Effector CD8-positive, alpha-beta T cell (primary cell): ENCODE measurements at regions not wholly inside any gene's neighbourhood (a gene's known extent, or its start where the extent isn't known, plus 50 kb on each side); places are given as distances from the start of the nearest gene placed in this dataset.

ENCODE experiments used
- DNase-seq: peaks from one replicate; lab custom pipeline; 2025; lab: John Stamatoyannopoulos, UW

DNA sequence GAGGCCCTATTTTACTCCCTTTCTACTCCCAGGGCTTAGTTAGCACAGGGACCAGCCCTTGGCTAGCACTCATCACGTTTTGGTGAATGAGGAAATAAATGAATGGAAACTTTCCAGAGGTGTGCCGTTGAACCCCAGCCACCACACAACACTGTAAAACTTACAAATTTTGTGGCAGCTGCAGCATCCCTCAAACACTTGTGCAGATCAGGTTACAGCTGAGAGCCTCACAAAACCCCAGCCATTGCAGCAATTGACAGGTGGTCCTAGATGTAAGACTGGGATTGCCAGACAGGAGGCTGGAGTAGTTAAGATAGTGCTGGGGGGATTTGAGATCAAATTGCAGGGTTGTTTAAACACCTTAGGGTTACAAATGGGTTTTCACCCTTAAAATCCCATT, 482.2 kb upstream of the KIF2A start:
- no peak for DNase-seq

GRCh38 chr5:61824396-61824795, 481.6 kb upstream of the KIF2A start:
- no peak for DNase-seq

GRCh38 chr5:61827445-61827975, 478.5 kb upstream of the KIF2A start:
- no peak for DNase-seq

DNA sequence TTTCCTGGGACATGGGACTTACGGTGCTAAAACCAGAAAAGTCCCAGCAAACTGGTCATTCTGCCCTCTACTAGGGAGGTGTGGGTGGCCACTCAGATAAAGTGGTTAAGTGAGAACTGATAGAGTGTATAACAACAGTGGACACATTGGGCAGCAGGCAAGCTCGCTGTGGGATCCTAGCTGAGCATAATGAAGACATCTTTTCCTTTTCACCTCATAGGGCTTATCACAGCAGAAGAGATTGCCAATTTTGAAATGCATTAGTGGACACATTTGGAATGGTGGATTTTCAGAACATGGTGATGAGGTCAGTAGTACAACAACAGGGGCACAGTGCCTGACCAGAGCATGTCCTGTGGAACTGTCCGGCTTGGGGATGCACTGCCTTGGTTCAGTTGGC, 477.1 kb upstream of the KIF2A start:
- no peak for DNase-seq

DNA sequence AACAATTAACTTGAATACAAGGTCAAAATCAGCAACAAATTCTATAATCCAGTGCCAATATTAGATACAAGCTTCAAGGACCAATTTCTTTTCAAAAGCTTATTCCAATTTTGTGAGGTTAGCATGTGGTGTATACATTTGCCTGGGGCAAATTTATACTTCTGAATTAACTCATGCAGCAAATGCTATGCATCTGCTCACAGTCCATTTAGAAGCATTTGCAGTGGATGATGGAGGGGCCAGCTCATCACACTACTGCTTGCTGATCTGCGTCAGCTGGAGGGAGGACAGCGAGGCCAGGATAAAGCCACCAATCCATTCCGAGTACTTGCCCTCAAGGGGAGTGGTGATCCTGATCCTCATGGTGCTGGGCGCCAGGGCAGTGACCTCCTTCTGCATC, 474.3 kb upstream of the KIF2A start:
- DNase-seq: no peak

DNA sequence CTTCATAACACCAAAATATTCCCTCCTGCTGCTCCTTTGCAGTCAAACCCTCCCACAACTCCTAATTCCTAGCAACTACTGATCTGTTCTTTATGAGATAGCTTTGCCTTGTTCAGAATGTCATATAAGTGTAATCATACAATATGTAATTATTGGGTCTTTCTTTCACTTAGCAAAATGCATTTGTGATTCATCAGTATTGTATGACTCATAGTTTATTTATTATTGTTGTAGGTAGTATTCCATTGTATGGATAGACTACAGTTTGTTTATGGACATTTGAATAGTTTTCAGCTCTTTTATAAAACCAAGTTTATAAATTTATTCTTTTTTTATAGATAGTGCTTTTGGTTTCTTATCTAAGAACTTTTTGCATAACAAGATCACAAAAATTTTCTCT, 468.2 kb upstream of the KIF2A start:
- DNase-seq: no peak

DNA sequence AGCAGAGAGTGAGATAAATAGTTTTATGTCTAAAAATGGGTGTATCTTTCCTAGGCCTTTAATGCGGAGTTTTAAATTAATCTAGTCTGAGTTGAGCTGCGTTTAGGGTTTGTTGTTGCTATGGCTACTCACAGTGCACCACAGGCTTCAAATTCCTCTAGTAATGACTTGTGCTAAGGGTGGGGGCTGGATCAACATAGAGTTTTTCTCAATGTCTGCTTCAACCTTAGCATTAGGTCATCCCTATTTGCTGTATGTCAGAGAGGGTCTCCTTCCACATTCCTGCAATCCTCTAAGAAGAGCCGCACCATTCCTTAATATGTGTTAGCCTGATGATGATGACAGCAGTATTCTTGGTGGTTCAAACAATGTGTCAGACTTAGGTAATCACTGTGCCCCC, 465.6 kb upstream of the KIF2A start:
- DNase-seq: no peak

DNA sequence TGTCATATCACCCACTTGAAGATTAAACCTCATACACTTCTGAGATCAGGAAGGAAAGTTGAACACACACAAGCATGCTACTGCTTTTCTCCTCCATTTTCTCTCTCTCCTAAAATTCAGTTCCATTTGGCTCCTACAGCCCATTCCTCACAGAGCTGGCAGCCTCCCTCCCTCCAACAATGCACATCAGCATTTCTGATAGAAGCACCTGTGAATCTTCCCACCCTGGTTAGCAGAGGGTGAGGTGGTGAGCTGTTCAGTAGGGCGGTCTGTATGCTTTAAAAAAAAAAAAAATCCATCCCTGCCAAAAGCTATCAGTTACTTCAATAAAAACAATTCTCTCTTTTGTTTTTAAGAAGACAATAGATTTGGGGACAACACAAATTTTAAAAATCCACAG, 463.2 kb upstream of the KIF2A start:
- DNase-seq: no peak

- DNase-seq: no peak
Observed at GRCh38 chr5:61850696-61851095, 455.3 kb upstream of the KIF2A start.

DNA sequence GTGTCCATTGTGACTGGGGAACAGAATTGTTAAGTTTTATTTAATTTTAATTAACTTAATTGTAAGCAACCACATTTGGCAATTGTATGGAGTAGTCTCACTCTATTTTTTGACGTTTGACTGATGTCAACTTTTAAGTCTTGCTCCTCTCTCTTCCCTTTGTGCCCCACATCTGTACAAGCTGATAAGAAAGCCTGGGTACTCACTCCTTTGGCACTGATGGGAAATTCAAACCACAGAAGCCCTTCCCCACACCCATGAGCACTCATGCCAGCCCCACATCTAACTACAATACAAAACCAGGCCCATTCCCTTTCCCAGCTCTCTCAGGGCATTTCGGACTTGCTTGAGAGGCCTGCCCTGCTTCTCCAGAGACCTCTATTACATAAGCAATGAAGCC, 451.5 kb upstream of the KIF2A start:
- no peak for DNase-seq

- no peak for DNase-seq
Observed at GRCh38 chr5:61860978-61861377, 445.0 kb upstream of the KIF2A start.

DNA sequence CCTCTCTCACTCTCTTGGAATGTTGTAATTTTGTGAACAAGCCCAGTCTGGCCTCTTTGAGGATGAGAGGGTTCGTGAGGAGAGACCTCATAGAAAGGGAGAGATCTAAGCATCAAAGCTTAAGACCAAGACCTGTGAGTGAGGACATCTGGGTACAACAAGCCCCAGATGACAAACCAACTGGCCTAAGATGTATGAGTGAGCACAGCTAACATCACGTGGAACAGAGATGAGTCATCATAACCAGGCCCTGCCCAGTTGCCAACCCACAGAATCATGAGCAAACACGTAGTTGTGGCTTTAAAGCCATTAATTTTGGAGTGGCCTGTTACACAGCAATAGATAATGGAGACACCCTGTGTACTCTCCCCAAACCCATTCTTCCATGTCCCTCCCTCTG, 439.1 kb upstream of the KIF2A start:
- no peak for DNase-seq

- DNase-seq: no peak
Observed at GRCh38 chr5:61869333-61869732, 436.7 kb upstream of the KIF2A start.

DNA sequence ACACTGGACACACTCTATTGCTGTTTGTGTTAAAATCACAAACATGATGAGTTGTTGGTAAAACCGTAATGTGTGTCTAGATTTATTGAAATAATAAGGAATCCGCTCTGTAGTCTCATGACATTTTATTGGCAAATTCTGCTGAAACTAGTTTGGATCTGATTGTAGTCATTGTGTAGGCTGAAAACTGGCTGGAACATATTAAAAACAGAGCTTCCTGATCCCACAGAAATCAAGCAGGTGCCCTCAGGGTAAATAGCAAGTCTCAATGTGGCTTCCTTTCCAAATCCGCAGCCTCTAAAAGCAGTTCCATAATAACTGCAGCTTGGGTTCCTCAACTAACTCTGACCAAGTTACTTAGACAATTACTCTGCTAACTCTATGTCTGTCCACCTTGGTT, 427.5 kb upstream of the KIF2A start:
- DNase-seq: no peak

DNA sequence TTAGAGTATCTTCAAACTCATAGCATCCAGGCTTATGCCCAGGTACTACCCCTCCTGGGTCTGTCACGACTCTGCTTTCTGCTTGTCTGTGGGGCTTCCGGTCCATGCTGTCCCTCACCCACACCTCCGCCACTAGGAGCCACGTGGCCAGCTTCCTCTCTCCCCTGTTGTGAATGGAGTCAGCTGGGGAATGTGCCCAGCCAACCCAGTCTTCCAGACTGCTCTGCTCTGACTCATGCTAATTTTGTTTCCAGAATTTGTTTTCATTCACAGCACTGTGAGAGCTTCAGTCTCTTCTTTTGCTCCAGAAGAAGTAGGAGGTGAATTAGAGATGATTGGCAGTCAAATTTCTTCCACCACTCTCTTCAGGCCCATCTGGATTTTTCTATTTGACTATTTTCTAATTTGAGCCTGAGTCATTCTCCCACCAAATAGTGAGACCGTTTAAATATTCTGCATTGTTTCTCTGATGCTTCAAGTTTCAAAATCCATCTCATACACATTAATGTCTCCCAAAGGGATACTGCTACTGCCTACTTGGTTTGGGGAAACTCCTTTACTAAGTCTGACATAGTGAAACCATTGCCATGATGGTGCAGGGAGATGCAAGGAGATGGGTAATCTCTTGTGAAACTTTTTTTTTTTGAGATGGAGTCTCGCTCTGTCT, 424.1 kb upstream of the KIF2A start:
- DNase-seq: no peak

- DNase-seq: no peak
Observed at GRCh38 chr5:61882901-61883500, 423.0 kb upstream of the KIF2A start.

DNA sequence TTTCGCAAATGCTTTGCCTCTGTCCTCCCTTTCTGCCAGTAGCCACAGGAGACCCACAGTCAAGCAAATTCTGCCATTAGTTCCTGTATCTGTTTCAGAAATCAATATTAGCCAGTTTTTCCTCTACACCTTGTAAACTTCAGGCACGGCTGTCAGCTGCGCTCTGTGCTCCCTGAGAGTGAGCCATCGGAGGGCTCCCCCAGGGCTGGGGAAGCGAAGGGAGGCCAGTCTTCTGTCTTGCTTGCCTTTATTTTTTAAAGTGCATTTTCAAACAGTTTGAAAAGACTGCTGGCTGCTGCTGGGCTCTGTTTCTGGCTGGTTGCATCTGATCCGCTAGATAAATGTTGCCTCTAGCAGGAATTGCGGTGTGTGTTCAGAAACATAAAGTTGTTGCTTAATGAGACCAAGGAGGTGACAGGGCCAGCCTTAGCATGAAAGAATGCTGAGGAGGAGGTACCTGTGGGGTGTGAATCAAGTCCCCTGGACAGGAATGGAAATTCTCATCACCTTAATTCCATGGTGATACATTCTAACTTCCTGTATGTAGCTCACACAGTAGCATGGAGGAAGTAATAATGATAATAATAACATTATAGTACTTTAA, 421.7 kb upstream of the KIF2A start:
- DNase-seq: no peak

- no peak for DNase-seq
Observed at GRCh38 chr5:61886214-61886613, 419.8 kb upstream of the KIF2A start.

DNA sequence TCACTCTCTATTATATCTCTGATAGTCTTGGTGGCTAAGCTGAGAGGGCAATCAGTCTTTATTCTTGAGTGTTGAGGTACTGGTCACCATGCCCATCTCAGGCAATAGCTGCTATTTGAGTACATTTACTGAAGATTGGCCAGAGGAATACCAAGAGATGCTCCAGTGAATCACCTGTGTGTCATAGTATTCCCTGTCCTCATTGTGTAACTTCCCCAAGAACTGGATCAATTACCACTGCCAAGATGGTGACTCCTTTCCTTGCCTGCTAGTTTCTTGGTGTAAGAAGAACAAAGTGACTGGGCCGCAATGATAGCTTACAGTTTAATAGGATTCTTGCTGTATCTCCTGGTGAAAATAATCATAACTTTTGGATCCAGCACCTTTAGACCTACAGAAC, 418.7 kb upstream of the KIF2A start:
- DNase-seq: no peak

GRCh38 chr5:61894046-61894445, 412.0 kb upstream of the KIF2A start:
- no peak for DNase-seq

- DNase-seq: no peak
Observed at GRCh38 chr5:61896811-61897210, 409.2 kb upstream of the KIF2A start.

DNA sequence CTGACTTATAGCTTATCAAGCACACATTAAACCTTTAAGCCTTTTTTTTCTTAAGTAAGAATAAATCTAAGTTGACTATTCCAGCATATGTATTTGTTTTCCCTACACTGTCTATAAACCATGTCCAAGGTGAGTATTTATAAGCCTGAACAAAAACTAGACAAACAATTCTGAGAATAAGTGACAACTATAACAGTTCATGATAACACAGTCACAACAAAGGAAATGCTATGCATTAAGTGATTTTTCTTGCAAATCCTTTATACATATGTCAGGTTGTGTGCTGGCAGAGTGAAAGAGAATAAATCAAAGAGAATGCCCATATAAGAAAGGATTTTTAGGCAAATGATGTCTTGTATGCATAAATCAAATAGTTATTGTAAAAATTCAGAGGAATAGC, 408.8 kb upstream of the KIF2A start:
- no peak for DNase-seq

DNA sequence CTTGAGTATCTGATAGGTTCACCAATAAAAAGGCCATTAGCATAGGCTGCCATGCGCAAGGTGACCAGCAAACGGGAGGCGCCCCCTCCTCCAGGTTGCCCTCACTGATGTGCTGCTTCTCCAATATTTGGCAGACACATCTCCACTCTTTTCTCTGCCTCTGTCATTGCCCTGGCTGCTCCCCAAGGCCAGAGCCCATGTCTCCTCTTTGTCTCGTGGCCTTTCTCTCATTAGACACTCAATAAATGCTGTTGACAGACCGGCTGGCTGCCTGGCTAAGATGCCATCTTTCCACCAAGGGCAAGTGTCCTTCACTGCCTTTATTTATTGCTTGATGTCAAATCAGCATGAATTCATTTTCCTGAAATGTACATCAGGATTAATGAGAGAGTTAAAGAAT, 404.0 kb upstream of the KIF2A start:
- DNase-seq: no peak

DNA sequence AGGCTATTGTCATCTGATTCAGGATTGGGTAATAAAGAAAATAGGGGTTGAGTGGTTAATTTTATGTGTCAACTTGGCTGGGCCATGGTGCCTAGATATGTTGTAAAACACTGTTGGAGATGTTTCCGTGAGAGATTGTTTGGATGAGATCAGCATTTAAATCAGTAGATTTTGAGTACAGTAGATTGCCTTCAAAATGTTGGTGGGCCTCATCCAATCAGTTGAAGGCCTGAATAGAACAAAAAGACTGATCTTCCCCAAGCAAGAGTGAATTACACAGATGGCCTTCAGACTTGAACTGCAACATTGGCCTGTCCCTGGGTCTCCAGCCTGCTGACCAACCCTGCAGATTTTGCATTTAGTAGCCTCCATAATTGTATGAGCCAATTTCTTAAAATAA, 401.3 kb upstream of the KIF2A start:
- DNase-seq: no peak
